ENCODE measurements at regions not wholly inside any gene's neighbourhood (a gene's known extent, or its start where the extent isn't known, plus 50 kb on each side); places are given as distances from the start of the nearest gene placed in this dataset.
"Not testable (repeated sequence)": the region's sequence is repeated elsewhere in the genome, so short reads cannot be mapped to it uniquely, and the experiment has no call there.

DNA sequence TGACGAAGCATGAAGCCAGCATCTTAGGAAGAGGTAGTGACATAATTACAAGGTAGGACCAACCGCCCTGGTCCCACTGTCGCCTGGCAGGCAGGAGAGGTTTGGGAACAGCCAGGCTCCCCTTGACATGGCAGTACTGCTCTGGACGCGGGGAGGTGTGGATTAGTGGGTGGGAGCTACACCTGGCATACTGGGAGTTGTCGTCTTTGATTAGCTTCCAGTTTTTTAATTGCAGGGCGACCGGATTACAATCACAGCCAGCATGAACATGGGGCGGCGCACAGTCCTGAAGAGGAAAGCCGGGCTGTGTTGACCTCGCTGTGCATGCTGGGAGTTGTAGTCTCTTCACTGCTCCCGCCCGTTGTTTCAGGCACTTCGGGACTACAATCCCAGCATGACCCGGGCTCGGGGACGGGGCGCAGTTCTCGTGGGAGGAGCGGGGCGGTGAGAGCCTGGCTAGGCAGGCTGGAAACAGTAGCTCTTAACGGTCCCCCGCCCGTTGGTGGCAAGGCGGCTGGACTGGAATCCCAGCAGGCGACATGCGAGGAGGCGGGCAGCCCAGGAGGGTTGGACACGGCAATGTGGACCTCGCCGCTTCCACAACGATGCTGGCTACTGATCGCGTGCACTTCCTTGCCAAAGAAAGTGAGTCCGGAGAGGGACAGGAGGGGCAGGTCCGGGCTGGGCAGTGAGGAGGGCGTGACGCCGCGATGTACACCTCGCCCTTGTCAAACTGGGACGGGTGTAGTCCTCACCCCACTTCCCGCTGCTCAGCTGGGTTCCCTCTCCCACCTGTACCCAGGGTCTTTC is 98.0 kb upstream of the ZNF722 start:
- Mint-ChIP-seq H3K4me1 (no peaks in the 10 kb centered on the region), H3K9me3 (peaks cover 61% of the 10 kb centered on the region), H3K27me3 (ENCODE audit: low read depth) (no peaks in the 10 kb centered on the region), H3K4me3 (no peak overlapping the region), H3K27ac (no peak overlapping the region), H3K36me3 (peaks cover 1% of the 10 kb centered on the region)
- DNase-seq (ENCODE audit: low spot score in 2 of 2, unreplicated experiment in 2 of 2) = no peak
- TF ChIP-seq, protein P1, sequence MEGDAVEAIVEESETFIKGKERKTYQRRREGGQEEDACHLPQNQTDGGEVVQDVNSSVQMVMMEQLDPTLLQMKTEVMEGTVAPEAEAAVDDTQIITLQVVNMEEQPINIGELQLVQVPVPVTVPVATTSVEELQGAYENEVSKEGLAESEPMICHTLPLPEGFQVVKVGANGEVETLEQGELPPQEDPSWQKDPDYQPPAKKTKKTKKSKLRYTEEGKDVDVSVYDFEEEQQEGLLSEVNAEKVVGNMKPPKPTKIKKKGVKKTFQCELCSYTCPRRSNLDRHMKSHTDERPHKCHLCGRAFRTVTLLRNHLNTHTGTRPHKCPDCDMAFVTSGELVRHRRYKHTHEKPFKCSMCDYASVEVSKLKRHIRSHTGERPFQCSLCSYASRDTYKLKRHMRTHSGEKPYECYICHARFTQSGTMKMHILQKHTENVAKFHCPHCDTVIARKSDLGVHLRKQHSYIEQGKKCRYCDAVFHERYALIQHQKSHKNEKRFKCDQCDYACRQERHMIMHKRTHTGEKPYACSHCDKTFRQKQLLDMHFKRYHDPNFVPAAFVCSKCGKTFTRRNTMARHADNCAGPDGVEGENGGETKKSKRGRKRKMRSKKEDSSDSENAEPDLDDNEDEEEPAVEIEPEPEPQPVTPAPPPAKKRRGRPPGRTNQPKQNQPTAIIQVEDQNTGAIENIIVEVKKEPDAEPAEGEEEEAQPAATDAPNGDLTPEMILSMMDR (IDR thresholded peaks at IDR 0.05; ENCODE audit: unreplicated experiment) = no peak

DNA sequence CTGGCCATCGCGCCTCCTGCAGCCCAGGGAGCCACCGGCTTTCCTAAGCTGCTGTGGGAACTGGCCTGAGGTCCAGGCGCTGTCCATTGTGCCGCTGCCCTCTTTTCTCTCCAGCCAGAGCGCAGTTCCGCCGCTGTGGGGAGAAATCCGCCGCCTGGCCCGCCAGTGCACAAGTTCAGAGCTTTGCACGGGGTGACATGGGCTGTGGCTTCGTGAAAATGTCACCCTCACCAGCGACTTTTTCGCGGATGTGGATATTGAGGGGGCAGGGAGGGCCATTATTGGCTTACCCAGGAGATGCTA is 97.5 kb upstream of the ZNF722 start:
- not testable (repeated sequence) for H3K4me3 Mint-ChIP-seq; H3K36me3 Mint-ChIP-seq; DNase-seq (ENCODE audit: low spot score in 2 of 2, unreplicated experiment in 2 of 2); H3K27me3 Mint-ChIP-seq (ENCODE audit: low read depth); H3K27ac Mint-ChIP-seq; H3K4me1 Mint-ChIP-seq
- peaks cover 58% of the 10 kb centered on the region for H3K9me3 Mint-ChIP-seq

DNA sequence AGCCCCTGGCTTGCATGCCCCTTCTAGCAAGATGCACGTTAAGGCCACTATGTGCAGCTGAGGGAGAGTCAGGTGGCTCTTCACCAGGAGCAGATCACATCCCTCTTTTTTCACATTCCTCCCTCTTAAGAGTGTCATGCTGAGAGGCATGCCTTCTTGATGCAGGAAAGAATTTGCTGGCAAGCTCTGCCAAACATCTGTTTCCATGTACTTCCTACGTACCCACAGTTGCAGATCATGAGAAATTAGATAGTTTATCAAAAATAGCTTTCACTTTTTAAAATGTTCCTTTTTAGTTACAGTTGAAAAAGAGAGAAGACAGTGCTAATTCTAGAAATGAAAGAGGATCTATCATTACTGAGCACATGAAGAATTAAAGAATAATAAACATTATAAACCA is 79.7 kb upstream of the ZNF722 start:
- no peak overlapping the region for H3K27ac Mint-ChIP-seq
- H3K36me3 Mint-ChIP-seq = peaks cover 2% of the 10 kb centered on the region
- DNase-seq (ENCODE audit: low spot score in 2 of 2, unreplicated experiment in 2 of 2) = no peak
- no peaks in the 10 kb centered on the region for H3K27me3 Mint-ChIP-seq (ENCODE audit: low read depth)
- TF ChIP-seq, protein P1 (IDR thresholded peaks at IDR 0.05; ENCODE audit: unreplicated experiment) = no peak
- no peaks in the 10 kb centered on the region for H3K4me1 Mint-ChIP-seq
- H3K4me3 Mint-ChIP-seq = no peak overlapping the region
- H3K9me3 Mint-ChIP-seq = peaks cover 52% of the 10 kb centered on the region

DNA sequence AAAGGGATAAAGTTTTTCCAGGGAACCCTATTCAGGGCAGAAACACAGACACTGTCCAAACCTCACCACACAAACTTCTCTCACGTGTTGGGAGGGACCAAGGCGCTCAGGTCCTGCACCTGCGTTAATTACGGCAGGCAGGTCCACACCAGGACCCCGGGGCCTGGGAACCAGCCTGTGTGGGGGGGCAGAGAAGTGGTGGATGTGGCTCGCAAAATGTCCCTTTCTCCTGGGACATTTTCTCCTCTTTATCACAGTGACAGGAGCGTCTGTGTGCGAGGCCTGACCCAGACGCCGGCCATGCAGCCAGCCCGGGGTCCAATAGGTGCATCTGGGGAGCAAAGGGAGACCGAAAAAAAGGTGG is 73.4 kb upstream of the ZNF722 start:
- peaks cover 63% of the 10 kb centered on the region for H3K9me3 Mint-ChIP-seq
- H3K36me3 Mint-ChIP-seq = peaks cover 5% of the 10 kb centered on the region
- no peak overlapping the region for H3K4me3 Mint-ChIP-seq
- no peaks in the 10 kb centered on the region for H3K27me3 Mint-ChIP-seq (ENCODE audit: low read depth)
- TF ChIP-seq, protein P1 (IDR thresholded peaks at IDR 0.05; ENCODE audit: unreplicated experiment) = no peak
- no peak for DNase-seq (ENCODE audit: low spot score in 2 of 2, unreplicated experiment in 2 of 2)
- no peaks in the 10 kb centered on the region for H3K4me1 Mint-ChIP-seq
- H3K27ac Mint-ChIP-seq = no peak overlapping the region

DNA sequence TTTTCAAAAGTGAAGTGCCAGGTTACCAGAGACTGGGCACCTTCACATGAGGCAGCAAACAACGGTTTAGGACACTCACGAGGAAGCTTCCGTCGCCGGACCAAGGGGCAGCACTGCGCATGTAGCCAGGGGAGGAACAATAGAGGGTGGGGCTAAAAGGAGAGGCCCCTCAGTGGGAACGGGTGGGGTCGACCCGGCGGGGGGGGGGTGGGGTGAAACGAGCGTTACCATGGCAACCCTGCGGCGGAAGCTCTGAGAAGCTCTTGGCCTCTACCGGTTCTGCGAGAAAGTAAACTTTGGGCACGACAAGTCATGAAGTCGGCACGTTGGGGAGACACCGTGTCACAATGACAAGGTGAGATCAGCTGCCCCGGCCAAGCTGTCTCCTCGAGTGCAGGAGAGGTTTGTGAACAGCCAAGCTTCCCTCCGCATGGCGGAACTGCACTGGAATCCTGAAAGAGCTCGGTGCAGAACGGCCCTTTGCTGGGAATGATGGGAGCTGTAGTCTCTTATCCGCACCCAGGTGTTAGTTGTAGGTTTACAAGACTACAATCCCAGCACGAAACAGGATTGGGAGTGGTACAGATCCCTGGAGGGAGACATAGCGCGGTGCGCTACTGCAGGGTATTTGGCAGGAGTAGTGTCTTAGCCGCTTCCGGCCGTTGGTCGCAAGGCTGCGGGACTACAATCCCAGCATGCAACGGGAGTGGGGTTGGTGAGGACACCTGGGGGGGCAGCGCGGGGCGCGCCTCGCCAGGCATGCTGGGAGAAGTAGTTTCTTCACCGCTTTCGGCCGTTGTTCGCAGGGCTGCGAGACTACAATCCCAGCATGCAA is 72.8 kb upstream of the ZNF722 start:
- TF ChIP-seq, protein P1 (IDR thresholded peaks at IDR 0.05; ENCODE audit: unreplicated experiment) = no peak
- peaks cover 65% of the 10 kb centered on the region for H3K9me3 Mint-ChIP-seq
- peaks cover 5% of the 10 kb centered on the region for H3K36me3 Mint-ChIP-seq
- H3K4me3 Mint-ChIP-seq = no peak overlapping the region
- no peak for DNase-seq (ENCODE audit: low spot score in 2 of 2, unreplicated experiment in 2 of 2)
- no peak overlapping the region for H3K27ac Mint-ChIP-seq
- no peaks in the 10 kb centered on the region for H3K27me3 Mint-ChIP-seq (ENCODE audit: low read depth)
- no peaks in the 10 kb centered on the region for H3K4me1 Mint-ChIP-seq

DNA sequence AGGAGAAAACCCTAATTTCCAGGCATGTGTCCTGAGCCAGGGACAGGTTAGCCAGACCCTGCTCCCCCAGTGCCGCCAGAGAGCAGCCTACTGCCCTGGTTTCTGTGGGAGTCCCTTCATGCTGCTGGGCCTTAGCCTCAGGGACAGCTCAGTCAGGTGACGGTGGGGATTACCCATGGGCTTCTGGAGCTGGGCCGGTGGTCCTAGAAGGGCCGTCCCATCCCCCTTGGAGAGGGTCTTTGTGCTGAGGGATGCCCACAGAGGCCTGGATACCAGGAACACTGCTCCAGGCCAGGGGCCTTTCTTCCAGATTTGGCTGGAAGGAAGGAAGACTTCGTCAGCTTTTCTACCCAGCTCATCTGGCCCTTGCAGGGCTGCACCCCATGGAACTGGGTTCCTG is 71.4 kb upstream of the ZNF722 start:
- no peak for DNase-seq (ENCODE audit: low spot score in 2 of 2, unreplicated experiment in 2 of 2)
- TF ChIP-seq, protein P1 (IDR thresholded peaks at IDR 0.05; ENCODE audit: unreplicated experiment) = no peak
- Mint-ChIP-seq H3K27me3 (ENCODE audit: low read depth) (no peaks in the 10 kb centered on the region), H3K4me3 (no peak overlapping the region), H3K9me3 (peaks cover 54% of the 10 kb centered on the region), H3K27ac (no peak overlapping the region), H3K36me3 (peaks cover 5% of the 10 kb centered on the region), H3K4me1 (no peaks in the 10 kb centered on the region)

All from mesothelial cell of epicardium (in vitro differentiated cells).